ENCODE measurements at regions not wholly inside any gene's neighbourhood (a gene's known extent, or its start where the extent isn't known, plus 50 kb on each side); places are given as distances from the start of the nearest gene placed in this dataset.

GRCh38 chr19:30812099-30812678, 440.0 kb downstream of the ZNF536 start:
- Histone ChIP-seq H3K4me1 (no peaks in the 10 kb centered on the region), H3K27me3 (peaks cover 0 to 3% of the 10 kb centered on the region in 2 donors), H3K9me3 (no peaks in the 10 kb centered on the region), H3K4me3 (no peak overlapping the region), H3K27ac (no peak overlapping the region), H3K36me3 (replicated peaks in 1 of 2; ENCODE audit: insufficient read depth in 1 of 2, low read depth in 2 of 2) (no peaks in the 10 kb centered on the region)
- 16 to 20% methylated on average over 8 of the region's 8 CpGs for WGBS, 2 donors
- no peak for TF ChIP-seq POLR2A (IDR thresholded peaks at IDR 0.05)
- TF ChIP-seq, protein P1, sequence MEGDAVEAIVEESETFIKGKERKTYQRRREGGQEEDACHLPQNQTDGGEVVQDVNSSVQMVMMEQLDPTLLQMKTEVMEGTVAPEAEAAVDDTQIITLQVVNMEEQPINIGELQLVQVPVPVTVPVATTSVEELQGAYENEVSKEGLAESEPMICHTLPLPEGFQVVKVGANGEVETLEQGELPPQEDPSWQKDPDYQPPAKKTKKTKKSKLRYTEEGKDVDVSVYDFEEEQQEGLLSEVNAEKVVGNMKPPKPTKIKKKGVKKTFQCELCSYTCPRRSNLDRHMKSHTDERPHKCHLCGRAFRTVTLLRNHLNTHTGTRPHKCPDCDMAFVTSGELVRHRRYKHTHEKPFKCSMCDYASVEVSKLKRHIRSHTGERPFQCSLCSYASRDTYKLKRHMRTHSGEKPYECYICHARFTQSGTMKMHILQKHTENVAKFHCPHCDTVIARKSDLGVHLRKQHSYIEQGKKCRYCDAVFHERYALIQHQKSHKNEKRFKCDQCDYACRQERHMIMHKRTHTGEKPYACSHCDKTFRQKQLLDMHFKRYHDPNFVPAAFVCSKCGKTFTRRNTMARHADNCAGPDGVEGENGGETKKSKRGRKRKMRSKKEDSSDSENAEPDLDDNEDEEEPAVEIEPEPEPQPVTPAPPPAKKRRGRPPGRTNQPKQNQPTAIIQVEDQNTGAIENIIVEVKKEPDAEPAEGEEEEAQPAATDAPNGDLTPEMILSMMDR (IDR thresholded peaks at IDR 0.05), result no peak
- intact Hi-C loops (cut with DNase I), result loop anchor here (5.0 kb wide), 1 partner anchor 795 kb away; no protein-coding TSS in a partner anchor
- ATAC-seq, result no peak
- no peak for DNase-seq

DNA sequence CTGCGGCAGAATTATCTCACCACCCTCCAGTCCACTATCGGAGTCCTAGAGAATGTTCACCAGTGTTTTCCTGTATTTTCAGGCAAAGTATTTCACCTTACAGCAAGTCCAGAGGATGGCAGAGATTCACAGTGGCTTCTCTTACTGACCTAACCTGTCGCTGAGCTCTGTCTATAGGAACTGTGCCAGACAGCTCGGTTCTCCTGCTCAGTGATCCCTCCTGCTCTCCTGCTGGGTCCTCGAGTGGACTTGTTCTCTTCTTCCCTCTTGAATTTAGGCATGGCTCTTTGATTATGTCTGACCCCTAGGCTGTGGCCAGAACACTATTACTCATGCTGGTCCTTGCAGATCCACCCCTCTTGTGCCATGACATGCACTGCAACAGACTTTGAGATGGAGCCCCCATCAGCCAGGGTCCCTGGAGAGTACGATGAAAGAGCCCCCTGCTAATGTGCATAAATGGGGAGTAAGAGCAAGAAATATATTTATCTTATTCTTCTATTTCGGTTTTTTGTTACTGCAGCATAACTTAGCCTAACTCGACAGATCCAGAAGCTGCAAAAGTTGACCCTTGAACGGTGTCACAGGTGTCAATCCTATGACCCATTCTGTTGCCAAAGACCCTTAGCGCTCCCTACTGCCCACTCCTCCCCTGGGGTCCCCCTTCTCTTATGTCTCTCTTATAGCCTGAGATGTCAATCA, 439.4 kb downstream of the ZNF536 start:
- 56 to 58% methylated on average over 10 of the region's 10 CpGs for WGBS, 2 donors
- intact Hi-C loops (cut with DNase I), result loop anchor here (5.0 kb wide), 1 partner anchor 796 kb away; no protein-coding TSS in a partner anchor
- ATAC-seq, result no peak
- H3K4me1 ChIP-seq, result no peaks in the 10 kb centered on the region
- H3K27me3 ChIP-seq, result peaks cover 0 to 3% of the 10 kb centered on the region in 2 donors
- H3K27ac ChIP-seq, result no peak overlapping the region
- H3K4me3 ChIP-seq, result no peak overlapping the region
- TF ChIP-seq POLR2A (IDR thresholded peaks at IDR 0.05), result no peak
- TF ChIP-seq, protein P1 (IDR thresholded peaks at IDR 0.05), result no peak
- DNase-seq, result no peak
- H3K36me3 ChIP-seq (replicated peaks in 1 of 2; ENCODE audit: insufficient read depth in 1 of 2, low read depth in 2 of 2), result no peaks in the 10 kb centered on the region
- H3K9me3 ChIP-seq, result no peaks in the 10 kb centered on the region

DNA sequence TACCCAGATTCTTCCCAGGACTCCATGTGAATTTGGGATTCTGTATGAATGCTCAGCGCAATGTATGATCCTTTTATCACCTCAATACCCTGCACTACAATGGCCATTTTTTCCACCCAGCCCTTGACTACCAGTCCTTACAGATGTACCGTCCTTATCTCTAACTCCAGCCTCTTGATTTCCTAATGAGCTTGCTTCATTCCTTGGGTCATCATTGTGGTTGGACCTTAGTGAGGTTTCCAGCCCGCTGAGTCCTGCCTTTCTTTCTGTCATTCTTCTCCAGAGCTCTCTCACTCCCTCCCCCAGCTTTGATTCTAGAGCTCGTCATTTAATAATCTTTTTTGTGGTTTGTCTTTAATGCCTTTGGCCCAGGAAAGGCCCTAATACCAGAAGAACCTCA, 438.5 kb downstream of the ZNF536 start:
- no peak overlapping the region for H3K27ac ChIP-seq
- 45 to 49% methylated on average over 4 of the region's 4 CpGs for WGBS, 2 donors
- no peak for ATAC-seq
- H3K27me3 ChIP-seq, result peaks cover 0 to 3% of the 10 kb centered on the region in 2 donors
- intact Hi-C loops (cut with DNase I), result loop anchor here (5.0 kb wide), 1 partner anchor 797 kb away; no protein-coding TSS in a partner anchor
- DNase-seq, result no peak
- H3K36me3 ChIP-seq (replicated peaks in 1 of 2; ENCODE audit: insufficient read depth in 1 of 2, low read depth in 2 of 2), result no peaks in the 10 kb centered on the region
- H3K9me3 ChIP-seq, result no peaks in the 10 kb centered on the region
- no peak overlapping the region for H3K4me3 ChIP-seq
- TF ChIP-seq, protein P1 (IDR thresholded peaks at IDR 0.05), result no peak
- no peak for TF ChIP-seq POLR2A (IDR thresholded peaks at IDR 0.05)
- no peaks in the 10 kb centered on the region for H3K4me1 ChIP-seq

DNA sequence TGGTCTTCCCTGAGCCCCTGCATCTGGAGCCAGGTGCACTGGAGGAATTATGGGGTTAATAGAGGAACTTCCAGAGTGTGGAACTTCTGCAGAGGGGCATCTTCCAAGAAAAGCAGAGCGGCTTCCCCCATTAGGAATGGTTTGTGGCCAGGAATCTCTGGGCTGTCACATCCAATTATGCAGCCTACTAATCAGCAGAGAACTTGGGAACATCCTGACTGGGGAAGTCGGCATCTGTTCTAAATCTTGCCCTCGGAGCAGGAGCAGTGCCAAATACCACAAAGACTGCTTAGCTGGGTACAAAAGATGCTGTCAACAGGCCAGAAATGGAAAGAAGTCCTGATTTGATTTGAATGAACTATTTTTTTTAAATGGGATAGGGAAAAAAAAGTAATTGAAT, 435.1 kb downstream of the ZNF536 start:
- ATAC-seq (no peak), DNase-seq (no peak)
- Histone ChIP-seq H3K27ac (no peak overlapping the region), H3K36me3 (replicated peaks in 1 of 2; ENCODE audit: insufficient read depth in 1 of 2, low read depth in 2 of 2) (no peaks in the 10 kb centered on the region), H3K27me3 (peaks cover 0 to 3% of the 10 kb centered on the region in 2 donors), H3K4me3 (no peak overlapping the region), H3K9me3 (no peaks in the 10 kb centered on the region), H3K4me1 (no peaks in the 10 kb centered on the region)
- intact Hi-C loops (cut with DNase I), result no loop called here
- 44 to 46% methylated on average over 2 to 3 of the region's 3 CpGs for WGBS, 2 donors
- TF ChIP-seq, protein P1 (IDR thresholded peaks at IDR 0.05), result no peak
- no peak for TF ChIP-seq POLR2A (IDR thresholded peaks at IDR 0.05)

Data from body of pancreas (tissue), 4 donors.